Non-pigmented ciliary epithelial cell (primary cell): ENCODE measurements at regions not wholly inside any gene's neighbourhood (a gene's known extent, or its start where the extent isn't known, plus 50 kb on each side); places are given as distances from the start of the nearest gene placed in this dataset.
"Not testable (repeated sequence)": the region's sequence is repeated elsewhere in the genome, so short reads cannot be mapped to it uniquely, and the experiment has no call there.

Experiments
- DNase-seq: peaks from one replicate; pipeline ENCODE4 v3.0.0-alpha.2; 2010; ENCODE audit warnings: low read depth

GRCh38 chr12:34097213-34097612, 74.9 kb downstream of the ALG10 start:
- DNase-seq = no peak

DNA sequence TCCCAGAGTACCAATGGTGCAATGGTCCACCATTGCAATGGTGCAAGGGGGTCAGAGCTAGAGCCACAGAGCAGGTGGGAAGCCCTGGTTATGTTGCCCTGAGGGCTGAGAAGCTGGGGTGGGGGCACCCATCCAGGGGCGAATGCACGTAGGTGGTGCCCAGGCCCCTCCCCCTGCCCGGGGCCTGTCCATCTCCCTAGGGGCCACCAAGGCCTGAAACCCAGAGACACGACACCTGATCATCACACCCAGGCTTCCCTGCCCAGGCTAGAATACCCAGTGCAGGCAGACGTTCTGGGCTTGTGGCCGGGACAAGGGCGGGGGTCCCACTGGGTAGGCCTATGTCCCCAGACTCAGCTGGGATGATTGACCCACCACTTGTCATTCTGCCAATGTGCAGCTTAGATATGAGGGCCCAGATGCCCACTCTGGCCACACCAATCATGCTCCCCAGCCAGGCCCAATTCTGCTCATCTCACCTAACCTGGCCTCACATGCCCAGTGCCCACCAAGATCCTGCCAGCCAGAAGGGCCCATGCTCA, 83.2 kb downstream of the ALG10 start:
- DNase-seq = no peak

GRCh38 chr12:34106172-34106571, 83.9 kb downstream of the ALG10 start:
- no peak for DNase-seq

GRCh38 chr12:34107016-34107415, 84.7 kb downstream of the ALG10 start:
- no peak for DNase-seq

DNA sequence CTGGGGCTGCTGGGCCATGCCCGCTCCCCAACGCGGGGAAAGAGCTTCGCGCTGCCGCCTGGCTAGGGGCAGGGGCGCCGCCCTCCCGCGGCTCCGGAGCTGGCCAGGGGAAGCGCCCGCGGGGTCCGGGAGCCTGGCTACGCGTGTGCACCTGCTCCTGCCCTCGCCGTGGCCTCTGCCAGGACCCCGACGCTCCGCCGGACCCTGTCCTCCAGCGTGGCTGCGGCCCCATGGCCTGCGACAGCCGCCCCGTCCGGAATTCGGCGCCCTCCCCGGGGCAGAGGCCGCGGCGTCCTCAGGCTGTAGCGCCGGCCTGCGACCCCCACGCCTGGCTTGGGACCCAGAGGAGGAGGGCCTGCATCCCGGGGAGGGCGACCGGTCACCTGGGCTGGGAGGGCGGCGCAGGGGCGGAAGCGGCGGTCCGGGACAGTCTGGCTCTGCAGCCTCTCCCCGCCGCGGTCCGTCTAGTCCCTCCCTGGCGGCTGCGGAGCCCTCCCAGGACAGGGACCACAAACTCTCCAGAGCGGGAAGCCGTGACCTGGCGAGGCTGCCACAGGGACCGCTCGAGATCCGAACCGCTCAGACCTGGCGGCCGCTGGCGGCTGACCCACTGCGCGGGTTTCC, 85.6 kb downstream of the ALG10 start:
- no peak for DNase-seq

GRCh38 chr12:34108405-34108803, 86.1 kb downstream of the ALG10 start:
- no peak for DNase-seq

DNA sequence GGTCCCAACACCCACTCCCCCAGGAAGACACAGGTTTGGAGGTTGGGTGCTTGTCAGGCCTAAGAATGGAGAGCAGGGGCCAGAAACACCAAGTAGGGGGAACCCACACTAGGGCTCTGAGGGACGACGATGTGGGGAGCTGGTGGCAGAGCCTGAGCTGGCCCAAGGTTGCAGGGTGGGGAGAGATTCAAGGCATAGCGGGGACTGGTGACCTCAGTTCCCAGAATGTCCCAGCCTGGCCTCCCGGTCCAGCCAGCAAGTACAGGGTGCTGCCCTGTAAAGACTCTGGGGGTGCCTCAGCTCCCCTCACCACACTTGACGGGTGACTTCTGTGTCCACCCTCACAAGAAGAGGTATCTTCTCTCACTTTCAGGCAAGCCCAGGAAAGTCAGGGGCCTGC, 86.7 kb downstream of the ALG10 start:
- no peak for DNase-seq

DNA sequence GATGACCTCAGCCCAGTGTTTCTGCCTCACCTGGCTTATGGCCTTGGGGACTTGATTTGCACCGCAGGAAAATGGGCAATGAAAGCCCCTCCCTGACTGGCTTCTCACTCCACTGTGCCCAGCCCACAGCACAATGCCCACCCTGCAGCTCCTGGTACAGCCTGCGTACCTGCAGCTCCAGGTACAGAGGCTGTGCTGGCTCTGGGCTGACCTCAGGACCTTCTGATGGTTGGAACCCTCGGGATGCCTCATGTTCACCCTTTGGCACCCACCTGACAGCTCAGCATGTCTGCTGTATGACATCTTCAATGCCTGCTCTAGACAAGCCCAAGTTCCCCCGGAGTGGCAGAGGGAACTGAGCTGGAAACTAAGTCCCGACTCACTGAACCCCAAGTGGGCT, 87.1 kb downstream of the ALG10 start:
- DNase-seq = no peak

DNA sequence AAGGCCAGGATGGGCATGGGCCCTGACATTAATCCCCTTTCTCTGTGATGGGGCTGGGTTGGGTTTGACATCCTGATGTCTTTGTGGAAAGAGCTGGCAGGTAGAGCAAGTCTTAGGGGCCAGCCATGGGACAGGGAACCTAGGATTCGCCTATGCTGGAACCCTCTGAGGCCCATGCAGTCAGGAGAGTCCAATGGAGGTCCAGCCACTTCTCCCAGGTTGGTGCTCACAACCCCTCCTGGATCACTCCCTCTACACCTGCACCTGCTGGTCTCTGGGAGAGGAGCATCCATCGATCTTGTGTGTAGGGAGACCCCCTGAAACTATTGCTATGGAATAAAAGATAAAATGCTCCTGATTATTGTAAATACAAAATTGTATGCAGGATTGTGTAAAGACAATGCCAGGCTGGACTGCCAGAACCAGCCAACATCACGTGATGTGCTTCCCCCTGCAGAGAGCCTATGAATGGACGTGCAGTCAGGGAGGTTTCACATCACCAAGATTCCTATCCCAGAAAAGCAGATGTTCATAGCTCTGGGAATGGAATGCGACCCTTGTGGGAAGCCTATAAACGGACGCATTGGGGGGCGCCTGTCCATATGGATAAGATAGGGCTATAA, 87.7 kb downstream of the ALG10 start:
- DNase-seq = not testable (repeated sequence)

GRCh38 chr12:34119366-34119765, 97.1 kb downstream of the ALG10 start:
- no peak for DNase-seq

DNA sequence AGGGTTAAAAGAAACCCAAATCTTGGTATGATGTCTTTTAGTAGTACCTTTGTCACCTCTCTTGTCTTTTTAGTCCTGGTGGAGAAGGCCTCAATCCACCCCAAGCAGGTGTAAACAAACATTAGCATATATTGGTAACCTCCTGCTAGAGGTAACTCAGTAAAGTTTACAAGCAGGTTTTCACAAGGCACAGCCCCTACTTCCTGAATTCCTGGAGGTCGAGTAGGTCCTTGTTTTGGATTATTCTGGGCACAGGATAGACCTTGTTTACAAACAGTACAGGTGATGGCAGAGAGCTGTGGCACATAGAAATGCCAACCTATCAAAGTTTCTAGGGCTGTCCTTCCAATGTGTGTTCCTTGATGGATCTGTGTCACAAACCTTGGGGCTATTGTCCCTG, 99.1 kb downstream of the ALG10 start:
- DNase-seq = no peak

DNA sequence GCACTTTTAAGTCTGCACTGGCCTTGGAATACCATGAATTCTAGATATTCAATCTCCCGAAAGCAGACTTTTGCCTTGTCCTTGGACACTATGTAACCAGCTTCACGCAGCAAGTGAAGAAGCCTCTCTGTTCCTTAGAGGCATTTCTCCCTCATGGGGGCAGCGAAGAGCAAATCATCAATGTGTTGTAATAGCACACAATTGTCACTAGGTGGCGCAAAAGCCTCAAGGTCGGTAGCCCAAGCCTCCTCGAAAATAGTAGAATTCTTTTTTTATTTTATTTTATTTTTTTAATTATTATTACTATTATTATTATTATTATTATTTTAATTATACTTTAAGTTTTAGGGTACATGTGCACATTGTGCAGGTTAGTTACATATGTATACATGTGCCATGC, 100.8 kb downstream of the ALG10 start:
- not testable (repeated sequence) for DNase-seq

DNA sequence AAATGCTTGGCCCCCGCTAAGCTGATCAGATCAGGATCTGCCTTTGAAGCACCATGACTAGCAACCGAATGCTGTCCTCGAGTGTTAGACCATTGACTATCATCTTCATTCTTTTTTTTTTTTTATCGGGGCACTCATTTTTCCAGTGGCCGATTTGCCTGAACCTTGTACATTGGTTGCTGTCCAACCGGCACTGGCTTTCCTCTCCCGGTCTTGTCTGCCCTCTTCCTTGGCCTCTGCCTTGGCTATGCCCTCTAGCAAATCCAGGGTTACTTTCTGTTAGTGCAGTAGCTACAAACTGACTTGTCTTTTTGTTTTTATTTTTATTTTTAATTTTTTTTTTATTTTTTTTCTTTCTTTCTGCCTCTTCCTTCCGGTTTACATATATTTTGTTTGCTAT, 102.3 kb downstream of the ALG10 start:
- no peak for DNase-seq

GRCh38 chr12:34126239-34126641, 103.9 kb downstream of the ALG10 start:
- no peak for DNase-seq

DNA sequence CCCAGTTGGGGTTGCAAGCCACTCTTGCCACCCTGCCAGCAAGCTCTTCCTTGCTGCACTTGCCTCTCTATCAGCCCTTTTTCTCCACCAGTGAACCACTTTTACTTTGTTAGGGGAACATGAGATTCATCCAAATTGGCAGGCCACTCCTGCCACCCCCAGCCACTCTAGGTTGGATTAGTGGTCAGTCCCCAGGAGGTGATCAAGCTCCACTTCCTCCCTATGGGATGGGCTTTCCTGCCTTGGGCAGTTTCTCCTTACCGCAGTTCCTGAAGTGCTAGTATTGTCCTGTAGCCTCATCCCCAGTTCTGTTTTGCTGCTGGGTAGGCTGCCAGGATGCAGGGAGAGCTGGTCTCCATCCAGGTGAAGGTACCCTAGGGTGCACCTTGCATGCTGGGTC, 104.5 kb downstream of the ALG10 start:
- DNase-seq = no peak

- DNase-seq = not testable (repeated sequence)
Measured at GRCh38 chr12:34127379-34127778, 105.1 kb downstream of the ALG10 start.

GRCh38 chr12:34142430-34142829, 120.1 kb downstream of the ALG10 start:
- DNase-seq = no peak

DNA sequence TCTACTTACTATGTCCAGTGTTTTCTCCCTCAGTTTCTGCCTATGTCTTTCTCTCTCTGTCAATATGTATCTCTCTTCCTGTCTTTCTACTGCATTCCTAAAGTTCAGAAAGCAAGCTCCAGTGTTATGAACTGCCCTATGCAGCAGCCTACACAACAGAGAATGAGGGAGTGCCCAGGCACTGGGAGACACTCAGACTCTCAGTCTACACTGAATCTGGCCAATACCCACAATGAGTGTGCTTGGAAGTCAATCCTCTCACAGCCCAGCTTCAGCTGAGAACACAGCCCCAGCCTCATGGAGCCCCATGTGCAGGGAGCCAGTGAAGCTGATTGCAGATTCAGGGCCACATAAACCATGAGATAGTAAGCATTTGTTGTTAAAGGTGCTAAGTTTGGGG, 128.7 kb downstream of the ALG10 start:
- DNase-seq = no peak

GRCh38 chr12:34163443-34163842, 141.1 kb downstream of the ALG10 start:
- no peak for DNase-seq

GRCh38 chr12:34166427-34167060, 144.2 kb downstream of the ALG10 start:
- no peak for DNase-seq

- not testable (repeated sequence) for DNase-seq
Measured at GRCh38 chr12:34168507-34168906, 146.2 kb downstream of the ALG10 start.

- no peak for DNase-seq
Measured at GRCh38 chr12:34186492-34186891, 164.2 kb downstream of the ALG10 start.

- no peak for DNase-seq
Measured at GRCh38 chr12:34188974-34189373, 166.7 kb downstream of the ALG10 start.
